Neural cell (in vitro differentiated cells): ENCODE measurements at regions not wholly inside any gene's neighbourhood (a gene's known extent, or its start where the extent isn't known, plus 50 kb on each side); places are given as distances from the start of the nearest gene placed in this dataset.

ENCODE experiments used
- H2AFZ ChIP-seq: fragments of 200-600, 300-800 bp; sonication (generic), shearing (Covaris generic); 2 replicates; pipeline ENCODE4 v1.6.0; 2014; ENCODE audit warnings: low read depth, mild to moderate bottlenecking, antibody characterized with exemption, low read length, moderate library complexity
- H3F3A ChIP-seq: fragments of 200-600 bp; shearing (Covaris generic); 2 replicates; pipeline ENCODE4 v1.6.1; 2016; ENCODE audit warnings: mild to moderate bottlenecking, moderate library complexity, mixed read lengths, antibody characterized with exemption, low read length; ENCODE audit not compliant: insufficient read depth, poor library complexity, severe bottlenecking
- H3K27ac ChIP-seq: fragments of 200-600, 300-800 bp; sonication (generic), shearing (Covaris generic); 2 replicates; pipeline ENCODE4 v1.5.1; 2014; ENCODE audit warnings: mild to moderate bottlenecking, low read length, moderate library complexity
- H3K27me3 ChIP-seq: fragments of 300-800, 200-600 bp; sonication (generic), shearing (Covaris generic); 2 replicates; pipeline ENCODE4 v1.6.0; 2014; ENCODE audit warnings: mild to moderate bottlenecking, low read depth, low read length, moderate library complexity; ENCODE audit not compliant: insufficient read depth
- H3K36me3 ChIP-seq: fragments of 300-800, 200-600 bp; sonication (generic), shearing (Covaris generic); 2 replicates; pipeline ENCODE4 v1.5.1; 2014; ENCODE audit warnings: mild to moderate bottlenecking, antibody characterized with exemption, low read length, moderate library complexity; ENCODE audit not compliant: insufficient read depth
- H3K4me2 ChIP-seq: fragments of 300-800, 200-600 bp; sonication (generic), shearing (Covaris generic); 2 replicates; pipeline ENCODE4 v1.6.0; 2014; ENCODE audit warnings: mild to moderate bottlenecking, low read length
- H3K4me3 ChIP-seq: fragments of 300-800, 200-600 bp; sonication (generic), shearing (Covaris generic); 2 replicates; pipeline ENCODE4 v1.5.1; 2014; ENCODE audit warnings: mild to moderate bottlenecking, low read length, moderate library complexity
- H3K79me2 ChIP-seq: fragments of 200-600 bp; shearing (Covaris generic); replicated peaks from 2 replicates; pipeline ENCODE4 v1.6.0; 2014; ENCODE audit warnings: mild to moderate bottlenecking, low read length, moderate library complexity; ENCODE audit not compliant: insufficient read depth
- H3K9ac ChIP-seq: fragments of 300-800, 200-600 bp; sonication (generic), shearing (Covaris generic); 2 replicates; pipeline ENCODE4 v1.6.1; 2016; ENCODE audit warnings: mild to moderate bottlenecking, low read length, mixed read lengths
- H3K9me2 ChIP-seq: fragments of 200-600 bp; shearing (Covaris generic); 2 replicates; pipeline ENCODE4 v1.6.1; 2016; ENCODE audit warnings: mild to moderate bottlenecking, low read length, mixed read lengths; ENCODE audit not compliant: insufficient read depth
- H3K9me3 ChIP-seq: fragments of 200-600, 300-800 bp; sonication (generic), shearing (Covaris generic); 2 replicates; pipeline ENCODE4 v1.6.1; 2016; ENCODE audit warnings: mild to moderate bottlenecking, mixed run types, low read length, moderate library complexity, mixed read lengths
- H4K20me1 ChIP-seq: fragments of 200-600 bp; shearing (Covaris generic); 2 replicates; pipeline ENCODE4 v1.6.1; 2016; ENCODE audit warnings: mild to moderate bottlenecking, mixed run types; ENCODE audit not compliant: insufficient read depth
- CTCF ChIP-seq: fragments of 450-650 bp; IDR thresholded peaks from 2 replicates; pipeline ENCODE4 v1.5.1; 2014; ENCODE audit warnings: antibody characterized with exemption, mild to moderate bottlenecking, moderate library complexity; ENCODE audit not compliant: poor library complexity, severe bottlenecking
- EP300 ChIP-seq: fragments of 450-650 bp; conservative IDR thresholded peaks from 2 replicates; pipeline ENCODE4 v1.6.1; 2014; ENCODE audit warnings: antibody characterized with exemption, mild to moderate bottlenecking, moderate library complexity; ENCODE audit not compliant: poor library complexity, severe bottlenecking
- EZH2 ChIP-seq: fragments of 200-600, 300-800 bp; shearing (Covaris generic), sonication (generic); IDR thresholded peaks from 2 replicates; pipeline ENCODE4 v1.6.1; 2014; ENCODE audit warnings: antibody characterized with exemption, low read length, borderline replicate concordance, mild to moderate bottlenecking; ENCODE audit not compliant: insufficient read depth, poor library complexity, severe bottlenecking
- MXI1 ChIP-seq: fragments of 450-650 bp; conservative IDR thresholded peaks from 2 replicates; pipeline ENCODE4 v1.6.1; 2014; ENCODE audit warnings: antibody characterized with exemption, mild to moderate bottlenecking; ENCODE audit not compliant: poor library complexity, severe bottlenecking
- POLR2AphosphoS5 ChIP-seq: IDR thresholded peaks from 2 replicates; pipeline ENCODE4 v1.6.1; 2012
- RAD21 ChIP-seq: fragments of 450-650 bp; conservative IDR thresholded peaks from 2 replicates; pipeline ENCODE4 v1.6.1; 2014; ENCODE audit warnings: antibody characterized with exemption, mild to moderate bottlenecking, moderate library complexity
- REST ChIP-seq: IDR thresholded peaks from 2 replicates; pipeline ENCODE4 v1.6.1; 2012; ENCODE audit warnings: borderline replicate concordance
- SMC3 ChIP-seq: fragments of 450-650 bp; conservative IDR thresholded peaks from 2 replicates; pipeline ENCODE4 v1.6.1; 2014; ENCODE audit warnings: antibody characterized with exemption, mild to moderate bottlenecking, moderate library complexity; ENCODE audit not compliant: poor library complexity
- TAF1 ChIP-seq: IDR thresholded peaks from 2 replicates; pipeline ENCODE4 v1.6.1; 2012; ENCODE audit warnings: low read depth

GRCh38 chrX:121301356-121301755 lies 253.9 kb downstream of the GLUD2 start:
- no peaks in the 10 kb centered on the region for H3K27me3 ChIP-seq
- H3K27ac ChIP-seq: no peak overlapping the region
- H3K36me3 ChIP-seq: no peaks in the 10 kb centered on the region
- no peak overlapping the region for H3K4me2 ChIP-seq
- H3K9me3 ChIP-seq: no peaks in the 10 kb centered on the region
- no peaks in the 10 kb centered on the region for H4K20me1 ChIP-seq
- TF ChIP-seq MXI1 (no peak), REST (no peak), TAF1 (no peak), POLR2AphosphoS5 (no peak), SMC3 (no peak), CTCF (no peak), EP300 (no peak), RAD21 (no peak), EZH2 (no peak)
- H3K9me2 ChIP-seq: no peaks in the 10 kb centered on the region
- H3F3A ChIP-seq: no peaks in the 10 kb centered on the region
- no peaks in the 10 kb centered on the region for H3K79me2 ChIP-seq
- no peak overlapping the region for H2AFZ ChIP-seq
- no peak overlapping the region for H3K9ac ChIP-seq
- no peak overlapping the region for H3K4me3 ChIP-seq

GRCh38 chrX:121301822-121302221 lies 254.4 kb downstream of the GLUD2 start:
- Histone ChIP-seq H3K9ac (no peak overlapping the region), H3K27me3 (no peaks in the 10 kb centered on the region), H3F3A (no peaks in the 10 kb centered on the region), H3K4me3 (no peak overlapping the region), H3K27ac (no peak overlapping the region), H3K79me2 (no peaks in the 10 kb centered on the region), H2AFZ (no peak overlapping the region), H3K9me2 (no peaks in the 10 kb centered on the region), H4K20me1 (no peaks in the 10 kb centered on the region), H3K4me2 (no peak overlapping the region), H3K9me3 (no peaks in the 10 kb centered on the region), H3K36me3 (no peaks in the 10 kb centered on the region)
- TF ChIP-seq REST: no peak
- no peak for TF ChIP-seq EP300
- TF ChIP-seq RAD21: no peak
- TF ChIP-seq TAF1: no peak
- TF ChIP-seq MXI1: no peak
- TF ChIP-seq POLR2AphosphoS5: no peak
- no peak for TF ChIP-seq CTCF
- no peak for TF ChIP-seq EZH2
- no peak for TF ChIP-seq SMC3
